A673 (cell line): ENCODE measurements at regions not wholly inside any gene's neighbourhood (a gene's known extent, or its start where the extent isn't known, plus 50 kb on each side); places are given as distances from the start of the nearest gene placed in this dataset.

Experiments
- BruUV-seq: library from RNA; stranded (reverse); fragments of 400-500 nt; replicated peaks from 2 replicates; lab custom pipeline; 2021; lab: Mats Ljungman, UMichigan
- CTCF ChIA-PET: fragments of 300-600 bp; sonication (Branson Sonifier 250); formaldehyde crosslinking; loops from one replicate; lab custom pipeline; 2022; ENCODE audit warnings: antibody characterized with exemption; lab: Charles Lee
- POLR2A ChIA-PET: fragments of 300-600 bp; sonication (Branson Sonifier 250); formaldehyde crosslinking; loops from one replicate; lab custom pipeline; 2022; ENCODE audit warnings: antibody characterized with exemption; ENCODE audit not compliant: low non-redundant PET; lab: Charles Lee
- DNase-seq: peaks from one replicate; pipeline ENCODE4 v3.0.0-alpha.2; 2015; ENCODE audit warnings: low spot score
- H3K27ac ChIP-seq: fragments of 200-600 bp; sonication (generic); 2 replicates; pipeline ENCODE4 v1.5.1; 2016; ENCODE audit warnings: mixed run types, low read depth, mild to moderate bottlenecking, mixed read lengths, antibody characterized with exemption, low read length; ENCODE audit not compliant: poor library complexity, severe bottlenecking
- H3K27me3 ChIP-seq: fragments of 200-600 bp; sonication (generic); replicated peaks from 2 replicates; pipeline ENCODE4 v1.6.1; 2017; ENCODE audit warnings: mixed run types, low read depth, mild to moderate bottlenecking, mixed read lengths, antibody characterized with exemption, low read length; ENCODE audit not compliant: insufficient read depth, poor library complexity
- H3K36me3 ChIP-seq: fragments of 200-600 bp; sonication (generic); 2 replicates; pipeline ENCODE4 v1.6.1; 2016; ENCODE audit warnings: mixed run types, mild to moderate bottlenecking, mixed read lengths, antibody characterized with exemption, low read length; ENCODE audit not compliant: insufficient read depth, poor library complexity, severe bottlenecking
- H3K4me1 ChIP-seq: fragments of 200-600 bp; sonication (generic); 2 replicates; pipeline ENCODE4 v1.6.1; 2017; ENCODE audit warnings: mixed run types, mild to moderate bottlenecking, mixed read lengths, antibody characterized with exemption, low read length; ENCODE audit not compliant: insufficient read depth, poor library complexity, severe bottlenecking
- H3K4me3 ChIP-seq: fragments of 200-600 bp; sonication (generic); 2 replicates; pipeline ENCODE4 v1.5.1; 2016; ENCODE audit warnings: low read depth, mixed run types, mild to moderate bottlenecking, mixed read lengths, low read length; ENCODE audit not compliant: poor library complexity, severe bottlenecking
- H3K9me3 ChIP-seq: fragments of 200-600 bp; sonication (generic); 2 replicates; pipeline ENCODE4 v1.6.1; 2016; ENCODE audit warnings: mixed run types, low read depth, mild to moderate bottlenecking, mixed read lengths, antibody characterized with exemption, low read length; ENCODE audit not compliant: poor library complexity, severe bottlenecking
- CTCF ChIP-seq: fragments of 300-800, 200-600 bp; sonication (generic); conservative IDR thresholded peaks from 2 replicates; pipeline ENCODE4 v1.5.1; 2017; ENCODE audit warnings: low read depth, mild to moderate bottlenecking, antibody characterized with exemption, low read length, moderate library complexity, mixed read lengths
- EZH2 ChIP-seq: fragments of 200-600 bp; sonication (generic); IDR thresholded peaks from 2 replicates; pipeline ENCODE4 v1.6.1; 2017; ENCODE audit warnings: borderline replicate concordance, low read depth, mild to moderate bottlenecking, mixed read lengths, antibody characterized with exemption, low read length; ENCODE audit not compliant: poor library complexity, severe bottlenecking
- intact Hi-C: fragments of 100-400 bp; cut with micrococcal nuclease; formaldehyde crosslinking; loops from one replicate; pipeline ENCODE4 v1.10.0; 2022; ENCODE audit not compliant: unreplicated experiment

- H3K36me3 ChIP-seq: no peaks in the 10 kb centered on the region
- H3K9me3 ChIP-seq: no peaks in the 10 kb centered on the region
- no peak overlapping the region for H3K4me3 ChIP-seq
- POLR2A ChIA-PET: no interaction called here
- no peaks in the 10 kb centered on the region for H3K27me3 ChIP-seq
- CTCF ChIA-PET: no interaction called here
- H3K4me1 ChIP-seq: no peaks in the 10 kb centered on the region
- intact Hi-C loops: no loop called here
- no peak overlapping the region for H3K27ac ChIP-seq
- TF ChIP-seq CTCF: no peak
- TF ChIP-seq EZH2: no peak
- DNase-seq: no peak
- BruUV-seq: no TSS peak
These were observed 125.8 kb upstream of the CREB1 start for GRCh38 chr2:207403950-207404349.

- ChIA-PET CTCF (no interaction called here), POLR2A (no interaction called here)
- intact Hi-C loops: no loop called here
- no peak overlapping the region for H3K4me3 ChIP-seq
- no peaks in the 10 kb centered on the region for H3K36me3 ChIP-seq
- H3K27me3 ChIP-seq: no peaks in the 10 kb centered on the region
- TF ChIP-seq EZH2 (no peak), CTCF (no peak)
- no peaks in the 10 kb centered on the region for H3K9me3 ChIP-seq
- DNase-seq: no peak
- no peak overlapping the region for H3K27ac ChIP-seq
- no TSS peak for BruUV-seq
- H3K4me1 ChIP-seq: no peaks in the 10 kb centered on the region
These were observed 124.6 kb upstream of the CREB1 start for GRCh38 chr2:207405150-207405549.

- intact Hi-C loops: no loop called here
- no peak overlapping the region for H3K27ac ChIP-seq
These were observed 121.5 kb upstream of the CREB1 start for GRCh38 chr2:207408086-207408794.

More at GRCh38 chr2:207408086-207408794, 121.5 kb upstream of the CREB1 start:
- Histone ChIP-seq H3K36me3 (no peaks in the 10 kb centered on the region), H3K4me3 (no peak overlapping the region), H3K27me3 (no peaks in the 10 kb centered on the region), H3K9me3 (no peaks in the 10 kb centered on the region), H3K4me1 (no peaks in the 10 kb centered on the region)
- POLR2A ChIA-PET: no interaction called here
- BruUV-seq: no TSS peak
- TF ChIP-seq EZH2 (no peak), CTCF (no peak)
- DNase-seq: no peak
- CTCF ChIA-PET: interaction anchor here (0.6 kb wide), 1 partner anchor 619 kb away, joined by 4 read pairs; no protein-coding TSS in a partner anchor
